Naive thymus-derived CD4-positive, alpha-beta T cell (primary cell): ENCODE measurements at regions not wholly inside any gene's neighbourhood (a gene's known extent, or its start where the extent isn't known, plus 50 kb on each side); places are given as distances from the start of the nearest gene placed in this dataset.
A peak's percentile ranks its signal among the peaks of the same experiment; 100 is the strongest.

ENCODE experiments used
- ATAC-seq: fragments of 150-1000 bp; cut with Tn5 transposase; 2 replicates; pipeline ENCODE4 v1.10.0; 2021; ENCODE audit warnings: mild to moderate bottlenecking, moderate library complexity
- CTCF ChIA-PET: fragments of 350-600 bp; sonication (Branson Sonifier 250); formaldehyde crosslinking; loops from one replicate; lab custom pipeline; 2021; ENCODE audit warnings: antibody characterized with exemption; lab: Charles Lee
- POLR2A ChIA-PET: fragments of 350-600 bp; sonication (Branson Sonifier 250); formaldehyde crosslinking; loops from one replicate; lab custom pipeline; 2021; ENCODE audit warnings: antibody characterized with exemption, inconsistent platforms; lab: Charles Lee
- DNase-seq, 9 donors: peaks; one replicate each; pipeline versions ENCODE4 v3.0.0 to v3.0.0-alpha.2; 2020 to 2022; ENCODE audit warnings: mixed read lengths in 1 of 9
- H3K27ac ChIP-seq: one replicate; pipeline ENCODE4 v1.7.0; 2013; ENCODE audit warnings: mild to moderate bottlenecking, low read depth, low read length, moderate library complexity
- H3K27me3 ChIP-seq, 2 donors: one replicate each; pipeline ENCODE4 v1.7.0; 2013; ENCODE audit warnings: low read length in 2 of 2, mild to moderate bottlenecking in 2 of 2, moderate library complexity in 2 of 2; ENCODE audit not compliant: control insufficient read depth in 2 of 2, insufficient read depth in 2 of 2
- H3K36me3 ChIP-seq, 3 experiments: 1 replicate in 2 of 3; 2 replicates in 1 of 3; pipeline ENCODE4 v1.7.0; 2013; ENCODE audit warnings: low read length in 3 of 3, mild to moderate bottlenecking in 3 of 3, moderate library complexity in 1 of 3; ENCODE audit not compliant: insufficient read depth in 3 of 3, control insufficient read depth in 2 of 3
- H3K4me1 ChIP-seq, 2 donors: one replicate each; pipeline ENCODE4 v1.7.0; 2013; ENCODE audit warnings: low read length in 2 of 2, mild to moderate bottlenecking in 2 of 2, moderate library complexity in 1 of 2; ENCODE audit not compliant: control insufficient read depth in 2 of 2, insufficient read depth in 2 of 2
- H3K4me3 ChIP-seq: 2 replicates; pipeline ENCODE4 v1.7.0; 2013; ENCODE audit warnings: mild to moderate bottlenecking, low read length
- H3K9me3 ChIP-seq, 3 experiments: 1 replicate in 2 of 3; 2 replicates in 1 of 3; pipeline ENCODE4 v1.7.0; 2013; ENCODE audit warnings: low read length in 3 of 3; ENCODE audit not compliant: control insufficient read depth in 2 of 3
- H3K27ac Mint-ChIP-seq, 9 donors: one replicate each; pipeline ENCODE4 v1.8.0; 2020 to 2022; ENCODE audit warnings: mixed read lengths in 9 of 9, mild to moderate bottlenecking in 8 of 9, moderate library complexity in 5 of 9, inconsistent platforms in 2 of 9
- H3K27me3 Mint-ChIP-seq, 5 donors: one replicate each; pipeline ENCODE4 v1.8.0; 2021 to 2022; ENCODE audit warnings: mixed read lengths in 5 of 5, mild to moderate bottlenecking in 1 of 5
- H3K36me3 Mint-ChIP-seq, 5 donors: one replicate each; pipeline ENCODE4 v1.8.0; 2020 to 2022; ENCODE audit warnings: mixed read lengths in 5 of 5, mild to moderate bottlenecking in 3 of 5, inconsistent platforms in 1 of 5
- H3K4me1 Mint-ChIP-seq, 7 donors: one replicate each; pipeline ENCODE4 v1.8.0; 2020 to 2022; ENCODE audit warnings: mixed read lengths in 7 of 7, mild to moderate bottlenecking in 3 of 7, inconsistent platforms in 1 of 7
- H3K4me3 Mint-ChIP-seq, 10 donors: one replicate each; pipeline ENCODE4 v1.8.0; 2020 to 2022; ENCODE audit warnings: mild to moderate bottlenecking in 10 of 10, mixed read lengths in 10 of 10, moderate library complexity in 6 of 10, inconsistent platforms in 2 of 10
- H3K9me3 Mint-ChIP-seq, 11 donors: one replicate each; pipeline ENCODE4 v1.8.0; 2020 to 2022; ENCODE audit warnings: mixed read lengths in 11 of 11, mild to moderate bottlenecking in 4 of 11, inconsistent platforms in 1 of 11, moderate library complexity in 1 of 11
- intact Hi-C, 2 donors: fragments of 100-400 bp; cut with micrococcal nuclease; formaldehyde crosslinking; loops; one replicate each; pipeline ENCODE4 v1.15.1; 2023

DNA sequence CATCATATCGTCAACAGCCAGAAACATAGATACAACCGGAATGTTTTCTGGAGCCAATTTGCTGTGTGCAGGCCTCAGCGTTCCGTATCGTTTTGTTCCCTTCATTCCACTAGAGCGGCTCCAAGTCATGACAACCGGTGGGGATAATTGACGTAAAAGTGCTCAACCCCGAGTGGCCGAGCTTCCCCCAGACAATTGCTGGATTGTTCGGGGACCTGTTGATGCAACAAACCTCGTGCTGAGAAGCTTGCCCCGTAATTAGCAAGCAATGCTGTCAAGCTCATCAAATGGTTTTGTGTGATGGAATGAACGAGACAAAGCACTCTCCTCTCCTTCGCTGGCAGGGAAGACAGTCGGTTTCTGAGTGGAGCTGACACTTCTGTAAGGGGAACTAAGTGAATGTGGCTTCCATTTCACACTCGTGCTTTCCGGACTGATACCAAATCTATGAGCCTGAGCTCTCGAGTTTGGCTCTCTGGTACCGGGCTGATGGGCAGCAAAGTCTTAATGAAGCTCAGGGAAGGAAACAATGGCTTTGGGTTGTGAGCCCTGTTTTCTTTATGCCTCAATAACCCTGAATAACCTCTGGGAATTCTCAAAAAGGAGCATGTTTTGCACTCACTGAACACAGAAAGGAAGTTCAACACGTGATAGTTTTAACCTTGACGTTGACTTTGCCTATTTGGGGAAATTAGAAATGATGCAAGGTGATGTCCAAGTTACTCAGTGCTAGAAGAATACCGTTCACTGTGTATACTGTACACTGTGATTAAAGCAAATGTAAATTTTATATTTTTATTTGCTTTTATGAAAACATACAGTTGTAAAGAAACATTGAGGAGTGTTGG lies 220.5 kb downstream of the BAMBI start:
- DNase-seq (no peak), ATAC-seq (no peak)
- H3K27ac ChIP-seq, result no peak overlapping the region
- Mint-ChIP-seq H3K9me3 (no peaks in the 10 kb centered on the region), H3K36me3 (no peaks in the 10 kb centered on the region), H3K4me1 (no peaks in the 10 kb centered on the region), H3K4me3 (no peak overlapping the region), H3K27me3 (peaks cover 0 to 4% (median 0%) of the 10 kb centered on the region in 5 donors), H3K27ac (no peak overlapping the region)
- no peaks in the 10 kb centered on the region for H3K4me1 ChIP-seq
- no peaks in the 10 kb centered on the region for H3K27me3 ChIP-seq
- no peak overlapping the region for H3K4me3 ChIP-seq
- H3K36me3 ChIP-seq, result no peaks in the 10 kb centered on the region
- no peaks in the 10 kb centered on the region for H3K9me3 ChIP-seq
- intact Hi-C loops, result no loop called here
- ChIA-PET POLR2A (no interaction called here), CTCF (no interaction called here)

DNA sequence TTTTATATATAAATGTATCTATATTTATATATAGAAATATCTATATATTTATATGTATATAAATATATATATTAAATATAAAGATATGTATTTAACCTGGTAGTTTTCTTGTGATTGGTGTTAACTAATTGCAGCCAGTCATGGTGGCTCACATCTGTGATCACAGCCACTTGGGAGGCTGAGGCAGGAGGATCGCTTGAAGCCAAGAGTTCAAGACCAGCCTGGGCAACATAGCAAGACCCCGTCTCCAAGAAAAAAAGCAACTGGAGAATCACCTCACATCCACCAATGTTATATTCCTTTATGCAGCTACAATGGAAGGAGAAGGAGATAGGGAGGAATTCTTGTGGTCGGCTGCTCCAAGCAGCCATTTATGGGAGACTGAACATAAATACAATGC lies 224.9 kb downstream of the BAMBI start:
- no peaks in the 10 kb centered on the region for H3K4me1 ChIP-seq
- H3K36me3 ChIP-seq, result no peaks in the 10 kb centered on the region
- H3K27ac Mint-ChIP-seq, result no peak overlapping the region
- H3K27ac ChIP-seq, result no peak overlapping the region
- no peak overlapping the region for H3K4me3 Mint-ChIP-seq
- ChIA-PET CTCF (no interaction called here), POLR2A (no interaction called here)
- H3K4me1 Mint-ChIP-seq, result no peaks in the 10 kb centered on the region
- DNase-seq (no peak), ATAC-seq (no peak)
- no peaks in the 10 kb centered on the region for H3K27me3 ChIP-seq
- no peaks in the 10 kb centered on the region for H3K36me3 Mint-ChIP-seq
- H3K9me3 Mint-ChIP-seq, result no peaks in the 10 kb centered on the region
- intact Hi-C loops, result no loop called here
- no peak overlapping the region for H3K4me3 ChIP-seq
- H3K9me3 ChIP-seq, result no peaks in the 10 kb centered on the region
- peaks cover 0 to 4% (median 0%) of the 10 kb centered on the region in 5 donors for H3K27me3 Mint-ChIP-seq

DNA sequence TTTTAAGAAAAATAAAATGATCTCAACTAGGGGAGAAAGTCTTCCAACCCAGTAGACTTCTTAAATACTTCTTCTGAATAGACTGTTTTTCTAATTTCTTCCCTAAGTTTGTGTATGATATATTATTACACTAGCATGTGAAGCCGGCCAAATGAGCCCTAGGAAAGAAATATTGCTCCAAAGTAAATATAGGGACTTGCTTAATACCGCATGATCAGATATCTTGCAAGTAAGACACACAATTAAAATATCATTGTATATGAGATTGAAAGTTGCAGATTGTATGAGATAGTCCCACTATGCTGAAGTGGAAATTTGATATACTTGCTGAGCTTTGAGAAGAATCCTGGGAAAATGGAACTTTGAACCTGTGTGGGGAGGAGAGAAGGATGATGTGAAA lies 225.7 kb downstream of the BAMBI start:
- DNase-seq, result no peak

DNA sequence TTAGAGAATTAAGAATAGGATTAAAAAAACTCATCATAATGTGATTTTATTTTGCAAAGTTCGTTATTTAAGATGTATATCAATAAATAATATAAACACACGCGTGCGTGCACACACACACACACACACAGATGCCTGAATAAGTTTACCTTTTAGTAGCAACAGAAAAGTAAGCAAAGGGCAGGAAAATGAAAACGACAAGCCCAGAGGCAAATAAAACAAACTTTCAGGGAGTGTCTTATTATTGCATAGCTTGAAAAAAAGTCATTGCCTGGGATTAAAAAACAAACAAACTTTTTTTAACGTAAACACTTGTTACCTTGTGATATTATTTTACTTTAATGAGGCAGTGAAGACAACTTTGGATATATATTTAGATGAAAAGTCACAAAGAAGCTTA lies 226.4 kb downstream of the BAMBI start:
- Histone ChIP-seq H3K27me3 (no peaks in the 10 kb centered on the region), H3K36me3 (no peaks in the 10 kb centered on the region), H3K4me1 (no peaks in the 10 kb centered on the region), H3K27ac (no peak overlapping the region), H3K9me3 (no peaks in the 10 kb centered on the region), H3K4me3 (no peak overlapping the region)
- H3K9me3 Mint-ChIP-seq, result no peaks in the 10 kb centered on the region
- no peak overlapping the region for H3K4me3 Mint-ChIP-seq
- H3K36me3 Mint-ChIP-seq, result no peaks in the 10 kb centered on the region
- DNase-seq (no peak), ATAC-seq (no peak)
- H3K4me1 Mint-ChIP-seq, result no peaks in the 10 kb centered on the region
- ChIA-PET POLR2A (no interaction called here), CTCF (no interaction called here)
- no peak overlapping the region for H3K27ac Mint-ChIP-seq
- intact Hi-C loops, result no loop called here
- peaks cover 0 to 6% (median 3%) of the 10 kb centered on the region in 5 donors for H3K27me3 Mint-ChIP-seq

More for the DNA sequence above, 225.7 kb downstream of the BAMBI start:
- ATAC-seq, result no peak
- intact Hi-C loops, result no loop called here
- no peak overlapping the region for H3K4me3 Mint-ChIP-seq
- Histone ChIP-seq H3K27me3 (no peaks in the 10 kb centered on the region), H3K4me1 (no peaks in the 10 kb centered on the region), H3K36me3 (no peaks in the 10 kb centered on the region), H3K4me3 (no peak overlapping the region), H3K9me3 (no peaks in the 10 kb centered on the region), H3K27ac (no peak overlapping the region)
- POLR2A ChIA-PET, result no interaction called here
- peaks cover 0 to 4% (median 3%) of the 10 kb centered on the region in 5 donors for H3K27me3 Mint-ChIP-seq
- H3K4me1 Mint-ChIP-seq, result no peaks in the 10 kb centered on the region
- no peaks in the 10 kb centered on the region for H3K9me3 Mint-ChIP-seq
- CTCF ChIA-PET, result no interaction called here
- H3K27ac Mint-ChIP-seq, result no peak overlapping the region
- no peaks in the 10 kb centered on the region for H3K36me3 Mint-ChIP-seq

DNA sequence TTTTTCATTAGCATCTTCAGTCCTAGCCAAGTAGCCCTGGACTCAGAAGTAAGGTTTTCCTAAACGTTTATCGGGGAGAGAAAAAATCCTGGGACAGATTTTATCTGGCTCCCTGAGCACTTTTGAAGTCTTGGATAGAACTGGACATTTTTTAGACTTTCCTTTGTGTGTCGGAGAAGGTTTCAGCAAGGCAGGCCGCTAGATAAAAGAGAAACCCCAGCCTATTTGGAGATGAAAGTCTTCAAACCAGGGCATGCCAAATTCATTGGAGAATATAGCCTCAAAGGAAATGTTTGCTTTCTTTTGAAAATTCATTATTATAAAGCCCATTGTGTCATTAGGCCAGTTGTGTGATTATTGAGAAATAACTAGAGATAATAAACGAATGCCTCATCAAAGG lies 228.1 kb downstream of the BAMBI start:
- Mint-ChIP-seq H3K27ac (no peak overlapping the region), H3K4me1 (no peaks in the 10 kb centered on the region), H3K27me3 (peaks cover 0 to 6% (median 0%) of the 10 kb centered on the region in 5 donors), H3K4me3 (no peak overlapping the region), H3K36me3 (no peaks in the 10 kb centered on the region), H3K9me3 (no peaks in the 10 kb centered on the region)
- no peaks in the 10 kb centered on the region for H3K4me1 ChIP-seq
- H3K27me3 ChIP-seq, result no peaks in the 10 kb centered on the region
- DNase-seq (no peak), ATAC-seq (no peak)
- intact Hi-C loops, result no loop called here
- H3K27ac ChIP-seq, result no peak overlapping the region
- H3K36me3 ChIP-seq, result no peaks in the 10 kb centered on the region
- CTCF ChIA-PET, result no interaction called here
- H3K4me3 ChIP-seq, result no peak overlapping the region
- POLR2A ChIA-PET, result no interaction called here
- H3K9me3 ChIP-seq, result no peaks in the 10 kb centered on the region

DNA sequence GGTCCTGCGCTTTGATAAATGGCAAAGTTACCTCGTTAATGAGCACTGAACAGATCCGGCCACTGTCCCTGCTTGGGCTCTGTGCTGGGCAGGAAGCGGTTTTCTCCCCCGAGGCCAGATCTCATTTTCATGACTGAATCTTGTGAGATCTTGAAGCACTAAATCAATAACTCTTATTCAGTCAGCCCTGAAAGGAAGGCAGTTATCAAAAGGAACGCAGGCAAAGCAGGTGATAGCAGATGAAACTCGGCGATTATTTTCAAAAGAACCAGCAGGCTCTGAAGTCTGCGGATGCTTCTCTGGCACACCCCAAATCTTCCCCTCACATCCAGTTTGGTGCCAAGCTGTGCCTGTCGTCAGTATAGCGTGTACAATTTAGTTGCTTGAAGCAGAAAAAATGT lies 228.7 kb downstream of the BAMBI start:
- CTCF ChIA-PET, result no interaction called here
- no peaks in the 10 kb centered on the region for H3K4me1 Mint-ChIP-seq
- H3K4me1 ChIP-seq, result no peaks in the 10 kb centered on the region
- H3K36me3 ChIP-seq, result no peaks in the 10 kb centered on the region
- peaks cover 0 to 6% (median 0%) of the 10 kb centered on the region in 5 donors for H3K27me3 Mint-ChIP-seq
- no peak overlapping the region for H3K27ac Mint-ChIP-seq
- POLR2A ChIA-PET, result no interaction called here
- no peak for ATAC-seq
- intact Hi-C loops, result no loop called here
- H3K4me3 Mint-ChIP-seq, result no peak overlapping the region
- H3K9me3 Mint-ChIP-seq, result no peaks in the 10 kb centered on the region
- no peaks in the 10 kb centered on the region for H3K9me3 ChIP-seq
- H3K27ac ChIP-seq, result no peak overlapping the region
- no peak overlapping the region for H3K4me3 ChIP-seq
- no peak for DNase-seq
- H3K27me3 ChIP-seq, result no peaks in the 10 kb centered on the region
- H3K36me3 Mint-ChIP-seq, result no peaks in the 10 kb centered on the region

DNA sequence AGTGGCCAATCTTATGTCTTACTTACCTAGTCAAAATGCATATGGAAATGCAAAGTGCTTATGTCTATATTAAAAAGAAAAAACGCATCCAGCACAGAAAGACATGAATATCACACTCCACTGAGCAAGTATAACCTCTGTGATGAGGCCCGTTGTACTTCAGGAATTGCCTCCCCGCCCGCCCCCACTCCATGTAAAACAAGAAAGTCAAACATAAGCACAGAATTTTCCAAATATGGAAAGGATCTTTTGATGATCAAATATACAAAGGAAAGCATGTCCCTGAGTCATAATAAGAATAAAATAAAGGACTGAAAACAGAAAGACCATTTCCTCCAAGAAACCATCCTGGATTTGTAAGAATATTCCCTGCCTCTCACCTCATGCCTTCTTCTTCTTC lies 229.1 kb downstream of the BAMBI start:
- H3K36me3 Mint-ChIP-seq, result no peaks in the 10 kb centered on the region
- DNase-seq (no peak), ATAC-seq (no peak)
- H3K4me3 ChIP-seq, result no peak overlapping the region
- no peak overlapping the region for H3K27ac ChIP-seq
- no peaks in the 10 kb centered on the region for H3K4me1 ChIP-seq
- ChIA-PET CTCF (no interaction called here), POLR2A (no interaction called here)
- no peaks in the 10 kb centered on the region for H3K9me3 Mint-ChIP-seq
- H3K9me3 ChIP-seq, result no peaks in the 10 kb centered on the region
- H3K4me1 Mint-ChIP-seq, result no peaks in the 10 kb centered on the region
- H3K27me3 ChIP-seq, result no peaks in the 10 kb centered on the region
- H3K27me3 Mint-ChIP-seq, result peaks cover 0 to 6% (median 0%) of the 10 kb centered on the region in 5 donors
- peak overlapping the region in 1 of 9 donors; percentile 28 for H3K27ac Mint-ChIP-seq
- H3K36me3 ChIP-seq, result no peaks in the 10 kb centered on the region
- H3K4me3 Mint-ChIP-seq, result no peak overlapping the region
- intact Hi-C loops, result no loop called here
